Hematopoietic multipotent progenitor cell treated with erythropoietin and hydrocortisone succinate and interleukin-3 and kit ligand, for 4 days (in vitro differentiated cells): ENCODE measurements at regions not wholly inside any gene's neighbourhood (a gene's known extent, or its start where the extent isn't known, plus 50 kb on each side); places are given as distances from the start of the nearest gene placed in this dataset.

Source experiments
- DNase-seq: peaks from one replicate; pipeline ENCODE4 v3.0.0-alpha.2; 2015

- no peak for DNase-seq
These were observed 267.6 kb downstream of the IPO8 start for GRCh38 chr12:30428098-30428497.

- no peak for DNase-seq
These were observed 268.1 kb downstream of the IPO8 start for GRCh38 chr12:30427555-30427954.

DNA sequence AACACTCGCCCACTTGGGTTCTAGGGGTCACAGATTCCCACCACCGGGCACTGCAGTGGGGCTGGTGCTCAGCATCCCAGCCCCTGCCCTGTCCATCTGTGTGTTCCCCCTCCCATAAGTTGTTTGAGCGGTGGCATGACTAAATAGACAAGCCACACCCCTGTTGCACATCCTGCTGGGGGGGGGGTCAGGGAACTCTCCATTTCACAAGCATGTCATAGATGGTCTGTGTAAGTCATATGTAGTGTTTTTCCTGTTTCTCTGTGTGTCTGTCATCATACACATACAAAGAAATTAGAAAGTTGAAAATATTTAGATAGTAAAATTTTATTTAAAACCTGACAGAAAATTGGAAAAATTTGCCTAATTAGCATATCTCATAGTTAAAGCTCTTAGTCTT is 270.2 kb downstream of the IPO8 start:
- DNase-seq = no peak

GRCh38 chr12:30423330-30423729 is 272.3 kb downstream of the IPO8 start:
- DNase-seq = no peak

DNA sequence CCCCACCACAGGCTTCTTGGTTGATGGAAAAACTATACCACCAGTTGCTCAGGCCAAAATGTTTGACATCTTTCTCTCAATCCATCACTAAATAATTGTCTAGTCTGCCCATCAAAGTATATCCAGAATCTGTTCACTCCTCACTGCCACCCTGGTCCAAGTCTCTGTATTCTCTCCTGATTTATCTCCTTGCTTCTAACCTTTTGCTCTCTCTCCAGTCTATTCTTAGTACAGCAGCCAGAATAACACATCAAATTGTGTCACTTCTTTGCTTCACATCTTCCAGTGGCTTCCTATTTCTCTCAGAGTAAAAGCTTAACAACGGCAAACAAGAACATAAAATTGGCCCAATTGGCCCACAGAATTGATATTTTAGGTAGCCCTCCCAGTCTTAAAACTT is 272.8 kb downstream of the IPO8 start:
- DNase-seq = no peak

- no peak for DNase-seq
These were observed 275.1 kb downstream of the IPO8 start for GRCh38 chr12:30420561-30420960.

GRCh38 chr12:30417697-30418231 is 277.9 kb downstream of the IPO8 start:
- no peak for DNase-seq

DNA sequence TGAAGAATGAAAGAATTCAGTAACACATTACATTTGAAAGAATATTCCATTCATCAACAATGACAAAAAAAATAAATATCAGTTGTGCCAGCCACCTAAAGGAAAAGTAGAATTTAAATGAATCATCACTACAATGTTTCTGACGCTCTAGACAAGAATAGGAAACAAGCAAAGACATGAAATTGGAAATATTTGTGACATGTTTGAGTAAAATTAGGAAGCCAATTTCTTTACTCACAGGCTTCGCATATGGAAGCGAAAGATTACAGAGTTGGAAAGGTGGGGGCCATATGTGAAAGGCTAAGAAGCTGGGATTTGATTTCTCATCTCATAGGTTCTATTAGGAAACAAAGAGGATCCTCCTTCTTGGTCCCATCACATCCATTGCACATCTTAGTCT is 279.0 kb downstream of the IPO8 start:
- no peak for DNase-seq

GRCh38 chr12:30415777-30416176 is 279.9 kb downstream of the IPO8 start:
- no peak for DNase-seq

GRCh38 chr12:30414507-30414906 is 281.2 kb downstream of the IPO8 start:
- DNase-seq = no peak

GRCh38 chr12:30400349-30400748 is 295.3 kb downstream of the IPO8 start:
- DNase-seq = no peak

GRCh38 chr12:30399859-30400258 is 295.8 kb downstream of the IPO8 start:
- DNase-seq = no peak

DNA sequence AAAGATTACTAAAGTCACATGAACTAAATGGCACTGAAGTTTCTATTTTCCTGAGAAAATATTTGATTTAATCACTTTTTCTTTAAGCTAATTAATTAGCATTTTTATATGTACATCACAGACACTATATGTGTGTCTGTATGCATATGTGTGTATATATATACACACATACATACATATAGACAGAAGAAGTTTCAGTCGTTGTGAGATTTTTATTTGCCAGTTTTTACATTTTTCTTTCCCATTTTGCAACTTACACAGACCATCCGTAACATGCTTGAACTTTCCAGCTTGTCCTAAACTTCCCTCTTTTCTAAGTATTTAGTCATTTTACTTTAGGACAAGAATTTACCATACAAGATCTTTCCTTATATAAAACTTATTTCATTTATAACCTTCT is 299.1 kb downstream of the IPO8 start:
- DNase-seq = no peak

GRCh38 chr12:30395190-30395589 is 300.5 kb downstream of the IPO8 start:
- peak; percentile 18 for DNase-seq

DNA sequence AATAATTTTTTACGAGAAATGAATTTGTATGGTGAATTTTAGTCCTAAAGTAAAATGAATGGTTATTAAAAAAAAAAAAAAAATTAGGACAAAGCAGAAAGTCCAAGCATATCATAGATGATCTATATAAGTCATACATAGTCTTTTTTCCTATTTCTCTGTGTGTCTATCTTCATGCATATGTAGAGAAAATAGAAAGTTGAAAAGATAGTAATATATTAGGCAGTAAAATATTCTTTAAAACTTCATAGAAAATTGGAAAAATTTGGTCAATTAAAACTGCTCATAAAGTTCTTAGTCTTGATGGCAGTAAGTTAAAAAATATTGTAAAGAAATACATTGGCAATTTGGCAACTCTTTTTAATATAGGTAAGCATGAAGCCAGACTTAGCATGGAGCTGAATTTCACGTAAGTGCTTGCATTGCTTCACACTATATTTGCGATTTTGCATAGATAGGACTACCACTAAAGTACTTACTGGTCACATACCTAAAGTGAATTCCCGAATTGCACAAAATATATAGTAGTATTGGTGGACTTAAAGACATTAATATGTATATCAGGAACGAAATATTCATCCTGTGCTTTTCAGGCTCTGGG is 303.8 kb downstream of the IPO8 start:
- no peak for DNase-seq

- no peak for DNase-seq
These were observed 310.0 kb downstream of the IPO8 start for GRCh38 chr12:30385706-30386105.

- DNase-seq = no peak
These were observed 310.7 kb downstream of the IPO8 start for GRCh38 chr12:30384976-30385375.

GRCh38 chr12:30378307-30378706 is 317.4 kb downstream of the IPO8 start:
- DNase-seq = no peak

DNA sequence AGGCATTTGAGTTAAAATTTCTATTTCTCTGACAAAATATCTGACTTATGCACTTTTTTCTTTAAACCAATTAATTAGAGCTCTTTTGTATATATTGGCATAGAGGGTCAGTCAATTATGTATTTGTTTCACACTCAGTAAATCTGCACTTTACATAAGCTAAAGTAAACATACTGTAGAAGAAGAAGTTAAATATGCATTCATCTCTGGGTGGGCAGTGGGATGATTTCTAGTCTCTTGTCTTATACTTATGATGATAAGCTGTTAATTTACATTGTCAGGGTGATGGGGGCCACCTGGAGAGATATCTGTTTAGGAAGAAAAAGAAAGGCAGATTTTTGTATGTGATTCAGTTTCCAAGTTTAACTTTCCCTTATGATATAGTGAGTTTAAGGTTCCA is 330.8 kb downstream of the IPO8 start:
- no peak for DNase-seq

GRCh38 chr12:30361145-30361544 is 334.5 kb downstream of the IPO8 start:
- no peak for DNase-seq

- no peak for DNase-seq
These were observed 337.0 kb downstream of the IPO8 start for GRCh38 chr12:30358671-30359070.

DNA sequence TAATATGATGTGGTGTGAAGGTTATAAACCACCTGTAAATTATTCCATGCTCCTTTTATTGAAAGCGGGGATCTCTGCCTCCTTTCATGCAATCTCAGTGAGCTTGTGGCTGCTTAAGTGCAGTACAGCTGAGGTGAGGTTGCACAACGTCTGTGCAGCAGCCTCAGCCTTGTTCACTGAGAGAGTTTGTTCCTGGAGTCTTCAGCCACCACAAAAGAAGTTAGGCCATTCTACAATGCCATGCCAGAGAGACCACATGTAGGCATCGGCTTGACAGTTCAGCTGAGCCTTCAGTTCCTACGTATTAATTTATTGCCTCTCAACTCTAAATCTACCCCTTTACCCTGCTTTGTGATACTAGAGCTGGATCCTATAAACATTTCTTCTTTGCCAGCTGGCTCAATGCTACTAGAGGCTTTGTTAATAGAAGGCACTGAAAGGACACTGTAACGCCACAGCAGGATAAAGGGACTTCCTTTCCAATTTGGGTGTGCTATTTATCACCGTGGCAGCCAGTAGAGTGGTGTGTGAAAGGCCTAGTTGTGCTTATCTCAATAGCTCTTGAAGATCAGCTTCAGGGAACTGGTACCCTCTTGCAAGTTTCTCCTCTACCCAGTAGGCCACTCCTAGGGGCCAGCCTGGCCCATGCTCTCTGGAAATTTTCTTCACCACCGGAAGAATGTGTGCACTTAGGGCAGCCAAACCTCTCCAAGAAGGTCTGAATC is 337.7 kb downstream of the IPO8 start:
- no peak for DNase-seq

- DNase-seq = no peak
These were observed 349.8 kb downstream of the IPO8 start for GRCh38 chr12:30345744-30346471.

- no peak for DNase-seq
These were observed 365.1 kb downstream of the IPO8 start for GRCh38 chr12:30330565-30330964.
